ENCODE measurements at regions not wholly inside any gene's neighbourhood (a gene's known extent, or its start where the extent isn't known, plus 50 kb on each side); places are given as distances from the start of the nearest gene placed in this dataset.
"Not testable (repeated sequence)": the region's sequence is repeated elsewhere in the genome, so short reads cannot be mapped to it uniquely, and the experiment has no call there.

- H3K27ac Mint-ChIP-seq; intact Hi-C loops (cut with micrococcal nuclease); H3K4me3 ChIP-seq (ENCODE audit: control extremely low read depth in 1 of 5, extremely low read depth in 1 of 5, insufficient read depth in 1 of 5, low read depth in 2 of 5, low read length in 4 of 5); H3K9me3 ChIP-seq (ENCODE audit: control extremely low read depth in 1 of 3, control insufficient read depth in 2 of 3, insufficient read depth in 1 of 3, low read length in 2 of 3); H3K4me2 ChIP-seq (replicated peaks; ENCODE audit: low read depth, low read length, poor library complexity, severe bottlenecking); H3K9ac ChIP-seq (ENCODE audit: low read length); ATAC-seq (ENCODE audit: low read depth); H3K4me1 ChIP-seq (ENCODE audit: control insufficient read depth in 2 of 2, insufficient read depth in 2 of 2, low read length in 2 of 2); H3K9me3 Mint-ChIP-seq (ENCODE audit: insufficient read depth); DNase-seq; H2AFZ ChIP-seq (ENCODE audit: insufficient read depth, low read depth, low read length, poor library complexity, severe bottlenecking); H3K4me1 Mint-ChIP-seq; H3K79me2 ChIP-seq (ENCODE audit: control insufficient read depth, insufficient read depth, low read length); CTCF ChIA-PET; H3K27me3 Mint-ChIP-seq; H3K36me3 ChIP-seq (replicated peaks in 1 of 2; ENCODE audit: control extremely low read depth in 1 of 2, control insufficient read depth in 1 of 2, extremely low read depth in 1 of 2, insufficient read depth in 2 of 2, low read length in 1 of 2); H4K20me1 ChIP-seq (ENCODE audit: control insufficient read depth, insufficient read depth, low read length, poor library complexity, severe bottlenecking); POLR2A ChIA-PET; H3K27me3 ChIP-seq (replicated peaks in 1 of 4; ENCODE audit: control extremely low read depth in 1 of 4, control insufficient read depth in 3 of 4, insufficient read depth in 4 of 4, low read length in 3 of 4); H3K4me3 Mint-ChIP-seq; H3K27ac ChIP-seq (ENCODE audit: low read length in 2 of 2): not testable (repeated sequence)
These were observed 181.0 kb upstream of the IPO5 start for GRCh38 chr13:97772466-97772865.

- H3K4me3 ChIP-seq (ENCODE audit: control extremely low read depth in 1 of 5, extremely low read depth in 1 of 5, insufficient read depth in 1 of 5, low read depth in 2 of 5, low read length in 4 of 5); H3K9me3 ChIP-seq (ENCODE audit: control extremely low read depth in 1 of 3, control insufficient read depth in 2 of 3, insufficient read depth in 1 of 3, low read length in 2 of 3); H3K4me1 Mint-ChIP-seq; POLR2A ChIA-PET; H3K27ac Mint-ChIP-seq; ATAC-seq (ENCODE audit: low read depth); H3K27me3 ChIP-seq (replicated peaks in 1 of 4; ENCODE audit: control extremely low read depth in 1 of 4, control insufficient read depth in 3 of 4, insufficient read depth in 4 of 4, low read length in 3 of 4); H3K4me2 ChIP-seq (replicated peaks; ENCODE audit: low read depth, low read length, poor library complexity, severe bottlenecking); CTCF ChIA-PET; intact Hi-C loops (cut with micrococcal nuclease); DNase-seq; H3K4me3 Mint-ChIP-seq; H4K20me1 ChIP-seq (ENCODE audit: control insufficient read depth, insufficient read depth, low read length, poor library complexity, severe bottlenecking); H3K36me3 ChIP-seq (replicated peaks in 1 of 2; ENCODE audit: control extremely low read depth in 1 of 2, control insufficient read depth in 1 of 2, extremely low read depth in 1 of 2, insufficient read depth in 2 of 2, low read length in 1 of 2); H2AFZ ChIP-seq (ENCODE audit: insufficient read depth, low read depth, low read length, poor library complexity, severe bottlenecking); H3K4me1 ChIP-seq (ENCODE audit: control insufficient read depth in 2 of 2, insufficient read depth in 2 of 2, low read length in 2 of 2); H3K9ac ChIP-seq (ENCODE audit: low read length); H3K9me3 Mint-ChIP-seq (ENCODE audit: insufficient read depth); H3K27ac ChIP-seq (ENCODE audit: low read length in 2 of 2); H3K79me2 ChIP-seq (ENCODE audit: control insufficient read depth, insufficient read depth, low read length); H3K27me3 Mint-ChIP-seq: not testable (repeated sequence)
- WGBS (ENCODE audit: insufficient coverage): 87% methylated on average over 13 of the region's 34 CpGs
These were observed 178.9 kb upstream of the IPO5 start for GRCh38 chr13:97774391-97775100.

Data from B cell (primary cell).